ENCODE measurements at regions not wholly inside any gene's neighbourhood (a gene's known extent, or its start where the extent isn't known, plus 50 kb on each side); places are given as distances from the start of the nearest gene placed in this dataset.

DNA sequence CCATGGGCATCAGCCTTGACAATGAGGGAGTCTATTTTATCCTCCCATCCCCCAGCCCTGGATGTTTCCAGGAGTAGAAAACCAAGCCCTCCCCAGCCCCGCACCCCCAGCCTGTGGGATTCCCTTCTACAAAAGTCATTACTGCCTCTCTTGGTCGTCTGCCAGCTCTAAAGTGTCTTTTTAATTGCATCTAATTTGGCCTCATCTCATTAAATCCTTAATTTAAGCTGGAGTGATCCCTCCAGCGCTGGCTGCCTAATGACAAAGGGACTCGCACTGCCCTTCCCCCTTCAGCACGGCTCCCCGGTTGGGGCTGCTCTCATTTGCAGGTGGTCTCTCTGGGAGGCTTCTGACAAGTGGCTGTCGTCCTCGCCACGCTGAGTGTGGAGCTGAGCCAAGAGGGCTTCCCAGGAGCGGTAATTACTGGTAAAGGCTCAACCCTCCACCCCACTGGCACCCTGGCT lies 107.9 kb upstream of the ALDH1B1 start:
- ATAC-seq: no peak

- ATAC-seq: no peak
Measured at GRCh38 chr9:38284039-38284575, 108.4 kb upstream of the ALDH1B1 start.

DNA sequence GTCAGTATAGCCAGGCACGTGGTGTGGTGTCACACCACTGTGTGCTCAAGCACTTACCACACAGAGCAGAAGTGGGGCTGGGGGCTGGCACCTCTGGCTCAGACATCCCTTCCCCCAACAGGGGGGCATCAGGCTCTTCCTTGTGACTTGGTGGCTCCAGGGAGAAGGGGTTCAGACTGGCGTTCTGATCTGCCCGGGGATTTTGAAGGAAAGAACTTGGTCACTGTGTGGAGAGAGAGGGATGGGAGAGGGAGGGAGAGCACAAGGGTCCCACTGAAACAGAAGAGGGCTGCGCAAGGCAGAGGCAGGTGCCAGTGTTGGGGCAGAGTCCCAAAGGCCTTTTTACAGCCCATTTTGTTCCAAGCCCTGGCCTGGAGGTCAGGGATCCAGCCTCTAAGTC lies 109.7 kb upstream of the ALDH1B1 start:
- ATAC-seq: no peak

DNA sequence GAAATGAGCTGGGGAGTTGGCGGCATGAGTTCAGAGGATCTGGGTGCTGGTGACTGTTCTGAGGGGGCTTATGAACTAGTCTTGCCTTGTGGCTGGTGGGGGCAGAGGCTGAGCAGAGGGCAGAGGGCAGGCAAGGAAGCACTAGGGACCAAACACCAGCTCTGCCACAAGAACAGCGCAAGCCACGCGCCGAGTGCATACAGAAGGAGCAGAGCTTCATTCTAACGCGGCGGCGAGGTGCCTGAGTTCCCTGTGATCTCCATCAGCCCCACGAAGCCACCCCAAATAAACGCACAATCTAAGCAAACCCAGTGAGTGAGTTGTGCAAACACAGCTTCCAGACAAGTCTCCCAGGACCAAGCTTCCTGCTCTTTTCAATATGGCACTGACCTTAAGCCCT lies 110.6 kb upstream of the ALDH1B1 start:
- ATAC-seq: no peak

- no peak for ATAC-seq
Measured at GRCh38 chr9:38281196-38281595, 111.3 kb upstream of the ALDH1B1 start.

DNA sequence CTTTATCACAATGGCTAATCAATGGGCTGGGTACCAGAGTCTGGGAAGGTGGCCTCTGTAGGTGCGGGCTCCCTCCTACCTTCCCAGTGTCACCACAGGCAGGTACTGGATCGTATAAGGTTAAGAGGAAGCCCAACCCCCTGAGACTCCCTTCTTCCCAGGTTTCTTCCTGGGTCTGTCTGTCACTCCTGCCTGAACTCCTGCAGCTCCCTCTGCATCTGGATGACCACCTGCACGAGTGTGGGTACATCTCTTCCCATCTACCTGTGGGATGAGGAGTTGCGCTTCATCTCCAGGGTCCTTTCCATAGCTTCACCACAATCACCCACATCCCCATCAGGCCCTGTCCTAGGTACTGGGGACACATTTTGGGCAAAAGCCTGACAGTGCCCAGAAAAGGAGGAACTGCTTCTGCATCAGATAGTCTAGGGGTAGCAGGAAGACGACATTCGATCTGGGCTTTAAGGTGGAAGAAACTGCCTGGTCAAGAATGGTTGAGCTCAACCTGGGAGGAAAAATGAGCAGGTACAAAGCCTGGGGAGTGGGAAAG lies 112.2 kb upstream of the ALDH1B1 start:
- no peak for ATAC-seq

DNA sequence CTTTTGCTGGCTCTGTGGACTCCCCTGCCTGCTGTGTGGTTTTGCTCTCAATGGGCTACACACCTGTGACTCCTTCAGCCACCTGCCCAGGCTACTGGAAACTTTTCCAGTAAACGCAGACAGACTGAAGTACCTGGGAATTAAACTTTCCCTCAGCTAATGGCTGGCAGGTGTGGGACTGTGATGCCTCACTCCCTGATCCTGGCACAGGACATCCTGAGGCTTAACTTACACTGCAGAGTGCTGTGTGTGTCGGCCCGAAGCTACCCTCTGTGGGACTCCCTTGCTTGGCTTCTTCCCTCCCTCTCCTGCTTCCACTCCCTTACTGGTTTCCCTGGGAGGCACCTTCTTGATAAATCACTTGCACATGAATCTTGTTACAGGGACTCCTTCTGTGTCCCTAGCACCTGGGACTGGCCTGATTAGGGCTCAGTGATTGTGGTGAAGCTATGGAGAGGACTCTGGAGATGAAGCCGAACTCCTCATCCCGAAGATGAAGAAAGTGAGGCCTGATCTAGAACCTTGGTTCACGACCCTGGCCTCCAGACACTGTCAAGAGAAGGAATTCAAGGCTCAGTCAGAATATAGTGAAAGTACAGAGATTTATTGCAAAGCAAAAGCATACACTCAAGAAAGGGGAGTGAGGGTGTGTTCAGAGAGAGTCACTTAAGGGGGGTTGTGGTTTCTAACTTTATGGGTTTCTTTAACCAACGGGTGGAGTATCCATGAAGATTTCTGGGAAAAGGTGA lies 113.4 kb upstream of the ALDH1B1 start:
- no peak for ATAC-seq

DNA sequence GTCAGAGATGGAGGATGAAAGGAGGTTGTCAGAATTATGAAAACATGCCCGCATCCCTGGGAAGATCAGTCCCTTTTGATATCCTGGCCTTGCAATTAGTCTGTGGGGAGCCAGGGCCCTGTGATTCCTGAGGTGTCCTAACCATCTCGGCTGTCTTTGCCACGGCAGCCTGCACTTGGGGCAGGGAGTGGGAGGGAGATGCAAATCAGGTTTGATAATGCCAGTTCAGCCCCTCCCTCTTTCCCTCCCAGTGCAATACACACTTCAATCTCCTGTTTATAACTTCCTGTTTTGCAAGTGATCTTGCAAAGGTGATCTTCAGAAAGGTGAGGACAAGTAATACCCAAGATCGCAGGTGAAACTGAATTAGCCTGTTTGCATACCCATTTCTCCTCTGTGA lies 114.0 kb upstream of the ALDH1B1 start:
- no peak for ATAC-seq

- ATAC-seq: peak; percentile 74
Measured at GRCh38 chr9:38277601-38278200, 114.8 kb upstream of the ALDH1B1 start.

DNA sequence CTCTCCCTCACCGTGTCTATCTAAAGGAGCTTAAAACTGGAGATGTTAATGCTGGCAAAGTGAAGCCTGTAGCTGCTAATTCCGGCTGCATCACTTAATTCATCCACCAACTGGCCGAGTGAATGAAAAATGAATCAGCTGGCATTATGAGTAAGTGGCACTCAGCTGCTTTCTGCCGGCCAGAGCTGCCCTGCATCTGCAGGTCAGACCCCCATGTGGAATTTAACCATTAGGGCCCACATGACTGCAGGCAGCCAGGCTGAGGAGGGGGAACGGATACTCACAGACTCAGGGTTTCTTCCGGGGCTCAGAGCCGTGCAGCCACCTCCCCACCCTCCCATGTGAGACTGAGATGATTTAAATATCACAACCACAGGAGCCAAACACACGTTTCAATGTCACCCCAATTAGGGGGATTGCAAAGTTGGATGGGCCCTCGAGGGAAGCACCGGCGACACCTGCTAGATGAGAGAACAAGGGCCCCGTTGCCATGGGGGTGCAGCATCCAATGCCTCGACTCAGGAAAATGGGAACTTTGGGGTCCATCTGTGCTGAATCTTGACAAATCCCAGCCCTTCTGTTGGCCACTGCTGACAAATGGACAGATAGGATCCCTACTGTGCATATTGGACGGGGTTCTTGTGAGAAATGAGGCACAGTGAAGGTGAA lies 115.6 kb upstream of the ALDH1B1 start:
- ATAC-seq: no peak

- no peak for ATAC-seq
Measured at GRCh38 chr9:38274800-38275199, 117.7 kb upstream of the ALDH1B1 start.

- no peak for ATAC-seq
Measured at GRCh38 chr9:38272710-38273109, 119.8 kb upstream of the ALDH1B1 start.

GRCh38 chr9:38271666-38272241 lies 120.7 kb upstream of the ALDH1B1 start:
- no peak for ATAC-seq

DNA sequence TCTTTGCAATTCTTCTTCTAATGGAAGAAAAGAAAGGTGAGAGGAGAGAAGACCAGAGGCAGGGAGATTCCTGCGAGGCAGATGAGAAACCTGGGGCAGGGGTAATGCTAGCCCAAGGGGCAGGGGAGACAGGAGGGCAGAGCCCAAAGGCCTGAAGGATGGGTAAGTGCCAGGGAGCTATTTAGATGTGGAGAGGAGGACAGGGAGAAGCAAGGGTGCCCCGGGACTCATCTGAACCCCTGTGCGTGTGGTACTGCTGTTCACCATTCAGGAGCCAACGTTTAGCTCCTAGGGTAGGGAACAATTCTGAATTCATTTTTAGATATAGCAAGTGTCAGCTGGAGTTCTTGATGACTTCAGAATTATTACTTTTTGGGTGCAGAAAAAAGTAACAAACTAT lies 122.7 kb upstream of the ALDH1B1 start:
- no peak for ATAC-seq

DNA sequence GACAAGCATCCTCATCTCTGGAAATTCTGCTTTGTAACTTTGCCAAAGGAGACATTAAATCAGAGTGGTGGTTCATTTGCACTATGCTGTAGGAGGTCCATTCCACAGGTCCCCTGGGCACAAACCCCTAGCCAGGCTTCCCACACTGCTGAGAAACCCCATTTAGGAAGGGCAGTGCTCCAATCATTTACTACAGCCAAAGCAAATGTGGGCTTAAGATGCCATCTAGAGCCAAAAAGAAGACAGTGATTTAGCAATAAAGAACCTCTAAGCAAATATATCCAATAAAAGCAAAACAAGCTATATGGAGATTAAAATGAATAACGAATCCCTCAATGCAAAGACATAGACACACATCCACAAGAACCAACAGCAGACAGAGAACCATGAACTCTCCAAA lies 129.0 kb upstream of the ALDH1B1 start:
- no peak for ATAC-seq

- ATAC-seq: no peak
Measured at GRCh38 chr9:38259519-38260218, 132.8 kb upstream of the ALDH1B1 start.

- no peak for ATAC-seq
Measured at GRCh38 chr9:38259056-38259455, 133.4 kb upstream of the ALDH1B1 start.

DNA sequence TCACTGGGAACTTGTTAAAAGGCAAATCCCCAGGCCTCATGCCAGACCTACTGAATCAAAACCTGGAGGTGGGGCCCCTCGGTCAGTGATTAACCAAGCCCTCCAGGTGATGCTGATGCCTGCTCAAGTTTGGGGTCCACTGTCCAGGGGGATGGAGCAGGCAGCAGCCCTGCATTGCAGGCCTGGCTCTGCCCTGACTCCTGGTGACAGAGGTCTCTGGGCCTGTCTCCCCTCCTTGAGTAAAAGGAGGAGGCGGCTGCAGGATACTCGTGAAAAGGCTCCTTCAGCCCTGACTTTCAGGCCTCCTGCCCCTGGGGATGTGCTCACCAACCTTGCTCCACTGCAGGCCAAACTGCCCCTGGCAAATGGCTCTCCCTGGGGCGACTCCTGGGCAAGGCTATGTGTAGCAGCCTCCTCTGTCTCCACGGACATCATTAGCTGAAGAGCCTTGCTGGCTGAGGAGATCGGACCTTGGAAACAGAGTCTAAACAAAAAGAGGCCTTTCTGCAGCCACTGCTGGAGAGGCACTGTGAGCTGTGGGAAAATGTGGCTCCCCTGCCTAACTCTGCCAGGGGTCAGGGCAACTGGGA lies 134.8 kb upstream of the ALDH1B1 start:
- no peak for ATAC-seq

- no peak for ATAC-seq
Measured at GRCh38 chr9:38256461-38256860, 136.0 kb upstream of the ALDH1B1 start.

DNA sequence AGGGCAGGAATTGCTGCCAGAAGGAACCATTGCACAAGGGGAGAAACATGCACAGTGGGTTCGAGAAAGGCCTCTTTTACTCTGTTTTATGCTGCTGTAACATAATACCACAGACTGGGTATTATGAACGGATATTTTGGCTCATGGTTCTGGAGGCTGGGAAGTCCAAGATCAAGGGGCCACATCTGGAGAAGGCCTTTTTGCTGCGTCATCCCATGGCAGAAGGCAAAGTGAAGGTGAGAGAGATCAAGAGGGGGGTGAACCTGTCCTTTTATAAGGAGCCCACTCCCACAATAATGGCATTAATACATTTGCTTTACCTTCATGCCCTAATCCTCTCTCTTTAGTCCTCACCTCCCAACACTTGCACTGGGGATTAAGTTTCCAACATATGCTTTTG lies 136.9 kb upstream of the ALDH1B1 start:
- ATAC-seq: no peak

DNA sequence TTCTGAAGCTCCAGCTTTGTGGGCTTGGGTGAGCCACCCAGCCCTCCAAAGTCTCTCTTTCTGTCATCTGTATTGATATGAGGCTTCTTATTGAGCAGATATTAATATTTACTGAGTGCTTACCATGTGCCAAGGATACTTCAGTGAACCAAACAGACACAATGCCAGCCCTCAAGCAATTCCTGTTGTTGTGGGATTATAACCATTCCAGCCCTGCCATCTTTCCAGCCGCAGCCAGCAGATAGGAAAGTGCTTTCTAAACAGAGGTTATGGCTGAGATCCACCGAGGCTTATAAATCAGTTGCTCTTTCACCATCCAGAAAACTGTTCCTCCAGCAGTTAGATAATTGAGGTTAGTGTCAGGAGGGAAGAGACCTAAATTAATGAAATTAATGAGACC lies 137.7 kb upstream of the ALDH1B1 start:
- no peak for ATAC-seq

DNA sequence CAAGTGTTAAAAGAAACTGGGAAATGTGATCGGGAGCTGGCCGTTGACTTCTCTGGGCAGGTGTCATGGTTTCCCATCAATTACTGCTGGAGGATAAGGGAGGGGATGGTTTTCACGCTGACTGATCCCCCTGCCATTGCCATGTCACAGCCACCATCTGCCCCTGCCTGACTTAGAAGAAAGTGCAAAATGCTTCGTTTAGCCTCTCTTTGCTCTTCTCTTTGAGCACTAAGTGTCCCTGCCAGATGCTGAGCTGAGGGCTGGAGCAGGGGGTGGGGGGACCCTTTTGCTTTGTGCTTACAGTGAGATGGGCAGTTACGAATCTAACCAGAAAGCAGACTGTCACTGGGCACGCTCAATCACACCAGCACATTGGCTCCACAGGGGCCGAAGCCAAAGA lies 138.4 kb upstream of the ALDH1B1 start:
- ATAC-seq: no peak
